Left lung (tissue), 4 donors: ENCODE measurements at regions not wholly inside any gene's neighbourhood (a gene's known extent, or its start where the extent isn't known, plus 50 kb on each side); places are given as distances from the start of the nearest gene placed in this dataset.
A peak's percentile ranks its signal among the peaks of the same experiment; 100 is the strongest.

Experiments
- ATAC-seq: fragments of 200-7000 bp; cut with Tn5 transposase; one replicate; pipeline ENCODE4 v1.9.1; 2020; ENCODE audit warnings: moderate library complexity
- DNase-seq, 4 donors: peaks; one replicate each; pipeline ENCODE4 v3.0.0-alpha.2; 2013 to 2020
- H3K27ac ChIP-seq, 2 donors: fragments of 200-600 bp; sonication (generic) in 1 of 2; one replicate each; pipeline versions ENCODE4 v1.5.0 to v1.8.0; 2020 to 2021
- H3K27me3 ChIP-seq, 2 donors: fragments of 200-600 bp; sonication (generic) in 1 of 2; one replicate each; pipeline versions ENCODE4 v1.5.0 to v1.8.0; 2020 to 2021
- H3K36me3 ChIP-seq, 2 donors: fragments of 200-600 bp; sonication (generic) in 1 of 2; one replicate each; pipeline versions ENCODE4 v1.5.0 to v1.8.0; 2020 to 2021
- H3K4me1 ChIP-seq, 2 donors: fragments of 200-600 bp; one replicate each; pipeline ENCODE4 v1.8.0; 2021
- H3K4me3 ChIP-seq, 2 donors: fragments of 200-600 bp; sonication (generic) in 1 of 2; one replicate each; pipeline versions ENCODE4 v1.5.0 to v1.8.0; 2020 to 2021; ENCODE audit warnings: mild to moderate bottlenecking in 1 of 2
- H3K9me3 ChIP-seq, 2 donors: fragments of 200-600 bp; sonication (generic) in 1 of 2; one replicate each; pipeline versions ENCODE4 v1.5.0 to v1.8.0; 2020 to 2021
- CTCF ChIP-seq, 2 donors: fragments of 200-600 bp; sonication (generic) in 1 of 2; IDR thresholded peaks; one replicate each; pipeline versions ENCODE4 v1.5.0 to v1.8.0; 2021; ENCODE audit warnings: antibody characterized with exemption in 2 of 2
- intact Hi-C, 2 donors: fragments of 100-400 bp; cut with DNase I; formaldehyde crosslinking; loops; one replicate each; pipeline versions ENCODE4 v1.11.2 to v1.14.2; 2022
- donor health status: DM: no; HTN: yes; CAD: no.
- donor health status: DM: no; HTN: no; CAD: no.

GRCh38 chr3:106687905-106688304 is 689.3 kb upstream of the CCDC54 start:
- no peak for ATAC-seq

GRCh38 chr3:106688464-106688863 is 688.8 kb upstream of the CCDC54 start:
- intact Hi-C loops = no loop called here
- peak; percentile 78 for ATAC-seq
- Histone ChIP-seq H3K27me3 (no peaks in the 10 kb centered on the region), H3K9me3 (no peaks in the 10 kb centered on the region), H3K4me1 (no peaks in the 10 kb centered on the region), H3K4me3 (no peak overlapping the region), H3K36me3 (no peaks in the 10 kb centered on the region), H3K27ac (no peak overlapping the region)
- DNase-seq = peak in 1 of 4 donors; percentile 23
- TF ChIP-seq CTCF (IDR thresholded peaks at IDR 0.05) = no peak

More at GRCh38 chr3:106687905-106688304, 689.3 kb upstream of the CCDC54 start:
- intact Hi-C loops = no loop called here
- no peak for TF ChIP-seq CTCF (IDR thresholded peaks at IDR 0.05)
- H3K27me3 ChIP-seq = no peaks in the 10 kb centered on the region
- H3K36me3 ChIP-seq = no peaks in the 10 kb centered on the region
- DNase-seq = no peak
- no peaks in the 10 kb centered on the region for H3K9me3 ChIP-seq
- H3K4me1 ChIP-seq = no peaks in the 10 kb centered on the region
- no peak overlapping the region for H3K27ac ChIP-seq
- no peak overlapping the region for H3K4me3 ChIP-seq

GRCh38 chr3:106691476-106691875 is 685.8 kb upstream of the CCDC54 start:
- H3K9me3 ChIP-seq = no peaks in the 10 kb centered on the region
- no peak overlapping the region for H3K27ac ChIP-seq
- no peak for DNase-seq
- no peak for ATAC-seq
- TF ChIP-seq CTCF (IDR thresholded peaks at IDR 0.05) = no peak
- intact Hi-C loops = no loop called here
- no peaks in the 10 kb centered on the region for H3K36me3 ChIP-seq
- H3K27me3 ChIP-seq = no peaks in the 10 kb centered on the region
- H3K4me3 ChIP-seq = no peak overlapping the region
- no peaks in the 10 kb centered on the region for H3K4me1 ChIP-seq

- H3K9me3 ChIP-seq = no peaks in the 10 kb centered on the region
- H3K27ac ChIP-seq = no peak overlapping the region
- intact Hi-C loops = no loop called here
- no peak for TF ChIP-seq CTCF (IDR thresholded peaks at IDR 0.05)
- no peaks in the 10 kb centered on the region for H3K36me3 ChIP-seq
- no peak overlapping the region for H3K4me3 ChIP-seq
- DNase-seq (no peak), ATAC-seq (no peak)
- no peaks in the 10 kb centered on the region for H3K27me3 ChIP-seq
- H3K4me1 ChIP-seq = no peaks in the 10 kb centered on the region
These were observed 684.6 kb upstream of the CCDC54 start for GRCh38 chr3:106692624-106693023.

- H3K9me3 ChIP-seq = peaks cover 0 to 4% of the 10 kb centered on the region in 2 donors
- H3K27me3 ChIP-seq = no peaks in the 10 kb centered on the region
- DNase-seq = peak in 1 of 4 donors; percentile 38
- no peak overlapping the region for H3K27ac ChIP-seq
- H3K4me3 ChIP-seq = no peak overlapping the region
- peak; percentile 84 for ATAC-seq
- no peak for TF ChIP-seq CTCF (IDR thresholded peaks at IDR 0.05)
- H3K36me3 ChIP-seq = no peaks in the 10 kb centered on the region
- H3K4me1 ChIP-seq = no peaks in the 10 kb centered on the region
- intact Hi-C loops = no loop called here
These were observed 678.1 kb upstream of the CCDC54 start for GRCh38 chr3:106699122-106699521.
